ENCODE measurements at regions not wholly inside any gene's neighbourhood (a gene's known extent, or its start where the extent isn't known, plus 50 kb on each side); places are given as distances from the start of the nearest gene placed in this dataset.

- TF ChIP-seq, protein P1, sequence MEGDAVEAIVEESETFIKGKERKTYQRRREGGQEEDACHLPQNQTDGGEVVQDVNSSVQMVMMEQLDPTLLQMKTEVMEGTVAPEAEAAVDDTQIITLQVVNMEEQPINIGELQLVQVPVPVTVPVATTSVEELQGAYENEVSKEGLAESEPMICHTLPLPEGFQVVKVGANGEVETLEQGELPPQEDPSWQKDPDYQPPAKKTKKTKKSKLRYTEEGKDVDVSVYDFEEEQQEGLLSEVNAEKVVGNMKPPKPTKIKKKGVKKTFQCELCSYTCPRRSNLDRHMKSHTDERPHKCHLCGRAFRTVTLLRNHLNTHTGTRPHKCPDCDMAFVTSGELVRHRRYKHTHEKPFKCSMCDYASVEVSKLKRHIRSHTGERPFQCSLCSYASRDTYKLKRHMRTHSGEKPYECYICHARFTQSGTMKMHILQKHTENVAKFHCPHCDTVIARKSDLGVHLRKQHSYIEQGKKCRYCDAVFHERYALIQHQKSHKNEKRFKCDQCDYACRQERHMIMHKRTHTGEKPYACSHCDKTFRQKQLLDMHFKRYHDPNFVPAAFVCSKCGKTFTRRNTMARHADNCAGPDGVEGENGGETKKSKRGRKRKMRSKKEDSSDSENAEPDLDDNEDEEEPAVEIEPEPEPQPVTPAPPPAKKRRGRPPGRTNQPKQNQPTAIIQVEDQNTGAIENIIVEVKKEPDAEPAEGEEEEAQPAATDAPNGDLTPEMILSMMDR (IDR thresholded peaks at IDR 0.05; ENCODE audit: insufficient read depth, low read depth, low read length), result no peak
- TF ChIP-seq EZH2 (IDR thresholded peaks at IDR 0.05; ENCODE audit: insufficient read depth, low read length), result no peak
Observed at GRCh38 chr5:58066076-58066475, 393.8 kb downstream of the PLK2 start.
